ENCODE measurements at regions not wholly inside any gene's neighbourhood (a gene's known extent, or its start where the extent isn't known, plus 50 kb on each side); places are given as distances from the start of the nearest gene placed in this dataset.

- no peak for TF ChIP-seq GATA3 (IDR thresholded peaks at IDR 0.05; ENCODE audit: low read depth, low read length)
- no peak for TF ChIP-seq GATA2 (IDR thresholded peaks at IDR 0.05; ENCODE audit: low read depth, low read length)
These were observed 140.0 kb upstream of the HCCS start for GRCh38 chrX:10971176-10971575.

- no peak for TF ChIP-seq GATA3 (IDR thresholded peaks at IDR 0.05; ENCODE audit: low read depth, low read length)
- TF ChIP-seq GATA2 (IDR thresholded peaks at IDR 0.05; ENCODE audit: low read depth, low read length) = no peak
These were observed 139.4 kb upstream of the HCCS start for GRCh38 chrX:10971759-10972158.

GRCh38 chrX:10972706-10973105 lies 138.4 kb upstream of the HCCS start:
- no peak for TF ChIP-seq GATA3 (IDR thresholded peaks at IDR 0.05; ENCODE audit: low read depth, low read length)
- no peak for TF ChIP-seq GATA2 (IDR thresholded peaks at IDR 0.05; ENCODE audit: low read depth, low read length)

- TF ChIP-seq GATA2 (IDR thresholded peaks at IDR 0.05; ENCODE audit: low read depth, low read length) (no peak), GATA3 (IDR thresholded peaks at IDR 0.05; ENCODE audit: low read depth, low read length) (no peak)
These were observed 136.2 kb upstream of the HCCS start for GRCh38 chrX:10974920-10975319.

- no peak for TF ChIP-seq GATA3 (IDR thresholded peaks at IDR 0.05; ENCODE audit: low read depth, low read length)
- TF ChIP-seq GATA2 (IDR thresholded peaks at IDR 0.05; ENCODE audit: low read depth, low read length) = no peak
These were observed 131.2 kb upstream of the HCCS start for GRCh38 chrX:10979956-10980355.

GRCh38 chrX:10981506-10981905 lies 129.6 kb upstream of the HCCS start:
- TF ChIP-seq GATA2 (IDR thresholded peaks at IDR 0.05; ENCODE audit: low read depth, low read length) = no peak
- no peak for TF ChIP-seq GATA3 (IDR thresholded peaks at IDR 0.05; ENCODE audit: low read depth, low read length)

GRCh38 chrX:10983526-10983925 lies 127.6 kb upstream of the HCCS start:
- TF ChIP-seq GATA2 (IDR thresholded peaks at IDR 0.05; ENCODE audit: low read depth, low read length) = no peak
- no peak for TF ChIP-seq GATA3 (IDR thresholded peaks at IDR 0.05; ENCODE audit: low read depth, low read length)

GRCh38 chrX:10984213-10984612 lies 126.9 kb upstream of the HCCS start:
- TF ChIP-seq GATA3 (IDR thresholded peaks at IDR 0.05; ENCODE audit: low read depth, low read length) (no peak), GATA2 (IDR thresholded peaks at IDR 0.05; ENCODE audit: low read depth, low read length) (no peak)

- no peak for TF ChIP-seq GATA2 (IDR thresholded peaks at IDR 0.05; ENCODE audit: low read depth, low read length)
These were observed 124.5 kb upstream of the HCCS start for GRCh38 chrX:10986616-10987015.

GRCh38 chrX:10988653-10989052 lies 122.5 kb upstream of the HCCS start:
- TF ChIP-seq GATA2 (IDR thresholded peaks at IDR 0.05; ENCODE audit: low read depth, low read length) (no peak), GATA3 (IDR thresholded peaks at IDR 0.05; ENCODE audit: low read depth, low read length) (no peak)

GRCh38 chrX:10989386-10989785 lies 121.7 kb upstream of the HCCS start:
- TF ChIP-seq GATA2 (IDR thresholded peaks at IDR 0.05; ENCODE audit: low read depth, low read length) (no peak), GATA3 (IDR thresholded peaks at IDR 0.05; ENCODE audit: low read depth, low read length) (no peak)

GRCh38 chrX:10990418-10990817 lies 120.7 kb upstream of the HCCS start:
- TF ChIP-seq GATA2 (IDR thresholded peaks at IDR 0.05; ENCODE audit: low read depth, low read length) = no peak
- TF ChIP-seq GATA3 (IDR thresholded peaks at IDR 0.05; ENCODE audit: low read depth, low read length) = no peak

GRCh38 chrX:10990976-10991375 lies 120.2 kb upstream of the HCCS start:
- TF ChIP-seq GATA3 (IDR thresholded peaks at IDR 0.05; ENCODE audit: low read depth, low read length) (no peak), GATA2 (IDR thresholded peaks at IDR 0.05; ENCODE audit: low read depth, low read length) (no peak)

GRCh38 chrX:10992110-10992509 lies 119.0 kb upstream of the HCCS start:
- no peak for TF ChIP-seq GATA3 (IDR thresholded peaks at IDR 0.05; ENCODE audit: low read depth, low read length)
- TF ChIP-seq GATA2 (IDR thresholded peaks at IDR 0.05; ENCODE audit: low read depth, low read length) = no peak

GRCh38 chrX:11010476-11010875 lies 100.7 kb upstream of the HCCS start:
- TF ChIP-seq GATA2 (IDR thresholded peaks at IDR 0.05; ENCODE audit: low read depth, low read length) (no peak), GATA3 (IDR thresholded peaks at IDR 0.05; ENCODE audit: low read depth, low read length) (no peak)

GRCh38 chrX:11016728-11017127 lies 94.4 kb upstream of the HCCS start:
- no peak for TF ChIP-seq GATA3 (IDR thresholded peaks at IDR 0.05; ENCODE audit: low read depth, low read length)
- no peak for TF ChIP-seq GATA2 (IDR thresholded peaks at IDR 0.05; ENCODE audit: low read depth, low read length)

All from SH-SY5Y (cell line).